Kidney epithelial cell (primary cell): ENCODE measurements at regions not wholly inside any gene's neighbourhood (a gene's known extent, or its start where the extent isn't known, plus 50 kb on each side); places are given as distances from the start of the nearest gene placed in this dataset.

Experiments used
- DNase-seq: peaks from one replicate; pipeline ENCODE4 v3.0.0-alpha.2; 2010; ENCODE audit warnings: low read depth
- H3K27me3 ChIP-seq: 2 replicates; pipeline ENCODE4 v1.6.0; 2011; ENCODE audit warnings: low read length; ENCODE audit not compliant: control insufficient read depth, insufficient read depth
- H3K36me3 ChIP-seq: 2 replicates; pipeline ENCODE4 v1.5.1; 2011; ENCODE audit warnings: low read length; ENCODE audit not compliant: control insufficient read depth, insufficient read depth
- H3K4me3 ChIP-seq: 2 replicates; pipeline ENCODE4 v1.5.1; 2011; ENCODE audit warnings: low read depth, mild to moderate bottlenecking, control low read depth, low read length
- TF ChIP-seq, protein P1 (sequence below): IDR thresholded peaks from 2 replicates; pipeline ENCODE4 v1.5.1; 2011; ENCODE audit warnings: mild to moderate bottlenecking, moderate library complexity, low read length, control low read depth, inconsistent platforms; ENCODE audit not compliant: insufficient read depth, poor library complexity, severe bottlenecking

DNA sequence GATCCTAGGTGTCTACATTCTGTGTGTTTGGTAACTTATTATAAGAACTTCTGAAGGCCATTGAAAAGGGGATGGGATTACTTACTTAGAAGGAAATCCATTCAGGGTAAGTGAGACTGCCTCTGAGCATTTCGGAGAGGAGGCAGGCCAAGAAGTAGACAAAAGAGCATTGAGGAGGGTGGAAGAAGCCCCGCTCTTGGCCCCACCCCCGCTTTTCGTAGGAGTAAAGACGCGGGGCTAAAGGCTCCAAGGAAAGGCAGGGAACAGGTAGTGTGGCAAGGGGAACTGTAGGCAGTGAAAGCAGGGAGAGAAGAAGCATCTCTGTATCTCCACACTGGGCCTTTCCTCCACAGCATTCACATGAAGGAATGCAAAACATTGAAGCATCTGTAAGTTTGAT, 51.8 kb upstream of the GRIK1 start:
- H3K4me3 ChIP-seq, result no peak overlapping the region
- DNase-seq, result no peak
- H3K36me3 ChIP-seq, result no peaks in the 10 kb centered on the region
- TF ChIP-seq, protein P1, sequence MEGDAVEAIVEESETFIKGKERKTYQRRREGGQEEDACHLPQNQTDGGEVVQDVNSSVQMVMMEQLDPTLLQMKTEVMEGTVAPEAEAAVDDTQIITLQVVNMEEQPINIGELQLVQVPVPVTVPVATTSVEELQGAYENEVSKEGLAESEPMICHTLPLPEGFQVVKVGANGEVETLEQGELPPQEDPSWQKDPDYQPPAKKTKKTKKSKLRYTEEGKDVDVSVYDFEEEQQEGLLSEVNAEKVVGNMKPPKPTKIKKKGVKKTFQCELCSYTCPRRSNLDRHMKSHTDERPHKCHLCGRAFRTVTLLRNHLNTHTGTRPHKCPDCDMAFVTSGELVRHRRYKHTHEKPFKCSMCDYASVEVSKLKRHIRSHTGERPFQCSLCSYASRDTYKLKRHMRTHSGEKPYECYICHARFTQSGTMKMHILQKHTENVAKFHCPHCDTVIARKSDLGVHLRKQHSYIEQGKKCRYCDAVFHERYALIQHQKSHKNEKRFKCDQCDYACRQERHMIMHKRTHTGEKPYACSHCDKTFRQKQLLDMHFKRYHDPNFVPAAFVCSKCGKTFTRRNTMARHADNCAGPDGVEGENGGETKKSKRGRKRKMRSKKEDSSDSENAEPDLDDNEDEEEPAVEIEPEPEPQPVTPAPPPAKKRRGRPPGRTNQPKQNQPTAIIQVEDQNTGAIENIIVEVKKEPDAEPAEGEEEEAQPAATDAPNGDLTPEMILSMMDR, result no peak
- H3K27me3 ChIP-seq, result no peaks in the 10 kb centered on the region

DNA sequence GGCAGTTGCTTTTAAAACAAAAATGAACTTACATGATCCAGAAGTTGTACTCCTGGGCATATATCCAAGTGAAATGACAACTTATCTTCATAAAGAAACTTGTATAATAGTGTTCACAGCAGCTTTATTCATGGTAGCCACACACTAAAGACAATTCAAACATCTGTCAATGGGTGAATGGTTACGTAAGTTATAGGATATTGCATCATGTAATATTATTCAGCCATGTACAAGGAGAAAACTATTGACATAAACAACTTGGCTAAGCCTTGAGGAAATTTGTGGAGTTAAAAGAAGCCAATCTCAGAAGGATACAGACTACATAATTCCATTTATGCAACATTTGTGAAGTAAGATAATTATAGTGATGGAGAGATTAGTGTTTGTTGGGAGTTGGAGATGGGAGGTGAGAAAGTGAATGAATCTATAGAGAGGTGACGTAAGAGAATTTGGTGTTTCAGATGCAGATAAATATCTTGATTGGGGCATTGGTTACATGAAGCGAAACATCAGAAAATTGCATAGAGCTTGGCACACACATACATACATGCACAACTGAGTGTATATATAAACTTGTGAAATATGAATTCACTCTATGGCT, 49.9 kb upstream of the GRIK1 start:
- H3K4me3 ChIP-seq, result no peak overlapping the region
- TF ChIP-seq, protein P1, result no peak
- DNase-seq, result no peak
- H3K36me3 ChIP-seq, result no peaks in the 10 kb centered on the region
- no peaks in the 10 kb centered on the region for H3K27me3 ChIP-seq
